ENCODE measurements at regions not wholly inside any gene's neighbourhood (a gene's known extent, or its start where the extent isn't known, plus 50 kb on each side); places are given as distances from the start of the nearest gene placed in this dataset.

- Histone ChIP-seq H3K4me1 (ENCODE audit: control insufficient read depth in 1 of 2, insufficient read depth in 2 of 2, low read length in 2 of 2) (no peaks in the 10 kb centered on the region), H3K27me3 (ENCODE audit: insufficient read depth, low read length) (no peaks in the 10 kb centered on the region), H3K4me3 (replicated peaks in 1 of 2; ENCODE audit: low read depth in 1 of 2, low read length in 2 of 2) (no peak overlapping the region), H3K4me2 (ENCODE audit: low read length) (no peak overlapping the region), H2AFZ (ENCODE audit: low read depth, low read length, poor library complexity, severe bottlenecking) (no peak overlapping the region), H3K9me3 (ENCODE audit: control insufficient read depth in 1 of 2, insufficient read depth in 1 of 2, low read depth in 1 of 2, low read length in 2 of 2) (no peaks in the 10 kb centered on the region), H3K36me3 (ENCODE audit: control insufficient read depth in 1 of 2, insufficient read depth in 2 of 2, low read length in 2 of 2) (no peaks in the 10 kb centered on the region), H4K20me1 (ENCODE audit: insufficient read depth) (no peaks in the 10 kb centered on the region), H3K79me2 (ENCODE audit: insufficient read depth, low read length) (no peaks in the 10 kb centered on the region), H3K9ac (ENCODE audit: low read length) (no peak overlapping the region), H3K9me2 (ENCODE audit: insufficient read depth) (no peaks in the 10 kb centered on the region), H3K27ac (ENCODE audit: low read depth, low read length) (no peak overlapping the region)
- no TSS peak for BruUV-seq (replicated peaks)
- POLR2A ChIA-PET, result no interaction called here
- RAD21 ChIA-PET (ENCODE audit: low non-redundant PET in 1 of 2, low total read pairs in 2 of 2, uncharacterized antibody in 2 of 2, unreplicated experiment in 2 of 2), result no interaction called here
- no peak for DNase-seq (ENCODE audit: low read depth, low spot score)
- CTCF ChIA-PET, result no interaction called here
- TF ChIP-seq CEBPB (IDR thresholded peaks at IDR 0.05; ENCODE audit: low read depth) (no peak), SP1 (IDR thresholded peaks at IDR 0.05; ENCODE audit: low read depth) (no peak), EZH2 (IDR thresholded peaks at IDR 0.05) (no peak), SIN3A (IDR thresholded peaks at IDR 0.05; ENCODE audit: low read depth) (no peak), ZBTB33 (IDR thresholded peaks at IDR 0.05; ENCODE audit: extremely low read depth, insufficient replicate concordance, low read length) (no peak), ATF3 (IDR thresholded peaks at IDR 0.05) (no peak), EZH2phosphoT487 (IDR thresholded peaks at IDR 0.05; ENCODE audit: borderline replicate concordance) (no peak)
- no peak for ATAC-seq
- intact Hi-C loops (cut with micrococcal nuclease), result no loop called here
Observed at GRCh38 chr14:40229676-40230075, 797.4 kb upstream of the FBXO33 start.

- H3K9me2 ChIP-seq (ENCODE audit: insufficient read depth), result no peaks in the 10 kb centered on the region
- H3K79me2 ChIP-seq (ENCODE audit: insufficient read depth, low read length), result no peaks in the 10 kb centered on the region
- no peak for DNase-seq (ENCODE audit: low read depth, low spot score)
- H3K27me3 ChIP-seq (ENCODE audit: insufficient read depth, low read length), result no peaks in the 10 kb centered on the region
- ATAC-seq, result no peak
- no peak overlapping the region for H3K4me2 ChIP-seq (ENCODE audit: low read length)
- intact Hi-C loops (cut with micrococcal nuclease), result no loop called here
- POLR2A ChIA-PET, result no interaction called here
- H3K4me1 ChIP-seq (ENCODE audit: control insufficient read depth in 1 of 2, insufficient read depth in 2 of 2, low read length in 2 of 2), result no peaks in the 10 kb centered on the region
- no TSS peak for BruUV-seq (replicated peaks)
- H2AFZ ChIP-seq (ENCODE audit: low read depth, low read length, poor library complexity, severe bottlenecking), result no peak overlapping the region
- TF ChIP-seq CEBPB (IDR thresholded peaks at IDR 0.05; ENCODE audit: low read depth), result no peak
- TF ChIP-seq CTCF (IDR thresholded peaks at IDR 0.05 in 2 of 3, conservative IDR thresholded peaks at IDR 0.05 in 1 of 3; ENCODE audit: borderline replicate concordance in 1 of 3, insufficient read depth in 1 of 3, low read depth in 2 of 3, low read length in 2 of 3), result no peak
- no peak for TF ChIP-seq EZH2 (IDR thresholded peaks at IDR 0.05)
- TF ChIP-seq ZFX (IDR thresholded peaks at IDR 0.05), result no peak
- TF ChIP-seq SRF (IDR thresholded peaks at IDR 0.05; ENCODE audit: low read depth), result no peak
- no peak for TF ChIP-seq ELF1 (IDR thresholded peaks at IDR 0.05; ENCODE audit: borderline replicate concordance, low read depth)
- TF ChIP-seq ZNF274 (IDR thresholded peaks at IDR 0.05; ENCODE audit: low read depth, low read length), result no peak
- no peak for TF ChIP-seq EGR1 (IDR thresholded peaks at IDR 0.05; ENCODE audit: low read depth)
- TF ChIP-seq JUND (IDR thresholded peaks at IDR 0.05), result no peak
- TF ChIP-seq FOSL1 (IDR thresholded peaks at IDR 0.05; ENCODE audit: low read depth), result no peak
- no peak for TF ChIP-seq POLR2AphosphoS5 (IDR thresholded peaks at IDR 0.05; ENCODE audit: low read depth, low read length)
- no peak for TF ChIP-seq SIN3A (IDR thresholded peaks at IDR 0.05; ENCODE audit: low read depth)
- no peak for TF ChIP-seq RAD21 (IDR thresholded peaks at IDR 0.05; ENCODE audit: low read depth)
- no peak for TF ChIP-seq EZH2phosphoT487 (IDR thresholded peaks at IDR 0.05; ENCODE audit: borderline replicate concordance)
- TF ChIP-seq TCF7L2 (IDR thresholded peaks at IDR 0.05; ENCODE audit: borderline replicate concordance, extremely low read depth, insufficient read depth, insufficient read length), result no peak
- no peak for TF ChIP-seq MAX (IDR thresholded peaks at IDR 0.05)
- TF ChIP-seq POLR2A (IDR thresholded peaks at IDR 0.05; ENCODE audit: borderline replicate concordance, extremely low read depth, insufficient read depth, insufficient read length), result no peak
- TF ChIP-seq SP1 (IDR thresholded peaks at IDR 0.05; ENCODE audit: low read depth), result no peak
- no peak overlapping the region for H3K27ac ChIP-seq (ENCODE audit: low read depth, low read length)
- CTCF ChIA-PET, result no interaction called here
- H3K4me3 ChIP-seq (replicated peaks in 1 of 2; ENCODE audit: low read depth in 1 of 2, low read length in 2 of 2), result no peak overlapping the region
- no peaks in the 10 kb centered on the region for H4K20me1 ChIP-seq (ENCODE audit: insufficient read depth)
- RAD21 ChIA-PET (ENCODE audit: low non-redundant PET in 1 of 2, low total read pairs in 2 of 2, uncharacterized antibody in 2 of 2, unreplicated experiment in 2 of 2), result no interaction called here
- H3K36me3 ChIP-seq (ENCODE audit: control insufficient read depth in 1 of 2, insufficient read depth in 2 of 2, low read length in 2 of 2), result no peaks in the 10 kb centered on the region
- H3K9me3 ChIP-seq (ENCODE audit: control insufficient read depth in 1 of 2, insufficient read depth in 1 of 2, low read depth in 1 of 2, low read length in 2 of 2), result no peaks in the 10 kb centered on the region
- H3K9ac ChIP-seq (ENCODE audit: low read length), result no peak overlapping the region
Observed at GRCh38 chr14:40222996-40223395, 790.8 kb upstream of the FBXO33 start.
